ENCODE measurements at regions not wholly inside any gene's neighbourhood (a gene's known extent, or its start where the extent isn't known, plus 50 kb on each side); places are given as distances from the start of the nearest gene placed in this dataset.

DNA sequence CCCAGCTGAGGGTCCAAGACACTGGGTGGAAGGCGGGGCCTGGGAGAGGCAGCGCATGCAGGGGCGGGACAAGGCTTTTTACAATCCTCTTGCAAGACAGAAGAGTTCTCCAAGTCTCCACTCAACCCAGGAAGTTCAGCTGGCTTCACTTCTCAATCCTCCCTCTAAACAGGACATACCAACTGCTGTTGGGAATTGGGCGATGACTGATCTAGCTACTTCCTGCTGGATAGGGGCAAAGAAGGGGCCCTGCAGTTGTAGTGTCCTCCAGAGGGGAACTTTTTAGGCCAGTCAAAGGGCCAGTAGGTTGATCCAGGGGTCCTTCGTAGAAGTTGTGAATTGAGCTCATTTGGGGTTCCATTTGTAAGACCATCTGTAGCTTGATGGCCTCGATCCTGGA lies 94.6 kb upstream of the TERB2 start:
- TF ChIP-seq MXD4 (CRISPR knock-in tag; IDR thresholded peaks at IDR 0.05; ENCODE audit: borderline replicate concordance) (no peak), HMGA2 (CRISPR knock-in tag; IDR thresholded peaks at IDR 0.05) (no peak), ESRRA (CRISPR knock-in tag; IDR thresholded peaks at IDR 0.05; ENCODE audit: borderline replicate concordance) (no peak), FOXK1 (CRISPR knock-in tag; IDR thresholded peaks at IDR 0.05) (no peak), ZNF263 (CRISPR knock-in tag; IDR thresholded peaks at IDR 0.05; ENCODE audit: low read depth) (no peak)
- TF ChIP-seq, protein P1, sequence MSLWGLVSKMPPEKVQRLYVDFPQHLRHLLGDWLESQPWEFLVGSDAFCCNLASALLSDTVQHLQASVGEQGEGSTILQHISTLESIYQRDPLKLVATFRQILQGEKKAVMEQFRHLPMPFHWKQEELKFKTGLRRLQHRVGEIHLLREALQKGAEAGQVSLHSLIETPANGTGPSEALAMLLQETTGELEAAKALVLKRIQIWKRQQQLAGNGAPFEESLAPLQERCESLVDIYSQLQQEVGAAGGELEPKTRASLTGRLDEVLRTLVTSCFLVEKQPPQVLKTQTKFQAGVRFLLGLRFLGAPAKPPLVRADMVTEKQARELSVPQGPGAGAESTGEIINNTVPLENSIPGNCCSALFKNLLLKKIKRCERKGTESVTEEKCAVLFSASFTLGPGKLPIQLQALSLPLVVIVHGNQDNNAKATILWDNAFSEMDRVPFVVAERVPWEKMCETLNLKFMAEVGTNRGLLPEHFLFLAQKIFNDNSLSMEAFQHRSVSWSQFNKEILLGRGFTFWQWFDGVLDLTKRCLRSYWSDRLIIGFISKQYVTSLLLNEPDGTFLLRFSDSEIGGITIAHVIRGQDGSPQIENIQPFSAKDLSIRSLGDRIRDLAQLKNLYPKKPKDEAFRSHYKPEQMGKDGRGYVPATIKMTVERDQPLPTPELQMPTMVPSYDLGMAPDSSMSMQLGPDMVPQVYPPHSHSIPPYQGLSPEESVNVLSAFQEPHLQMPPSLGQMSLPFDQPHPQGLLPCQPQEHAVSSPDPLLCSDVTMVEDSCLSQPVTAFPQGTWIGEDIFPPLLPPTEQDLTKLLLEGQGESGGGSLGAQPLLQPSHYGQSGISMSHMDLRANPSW (CRISPR knock-in tag; conservative IDR thresholded peaks at IDR 0.05; ENCODE audit: low read depth), result no peak
- TF ChIP-seq, protein P2, sequence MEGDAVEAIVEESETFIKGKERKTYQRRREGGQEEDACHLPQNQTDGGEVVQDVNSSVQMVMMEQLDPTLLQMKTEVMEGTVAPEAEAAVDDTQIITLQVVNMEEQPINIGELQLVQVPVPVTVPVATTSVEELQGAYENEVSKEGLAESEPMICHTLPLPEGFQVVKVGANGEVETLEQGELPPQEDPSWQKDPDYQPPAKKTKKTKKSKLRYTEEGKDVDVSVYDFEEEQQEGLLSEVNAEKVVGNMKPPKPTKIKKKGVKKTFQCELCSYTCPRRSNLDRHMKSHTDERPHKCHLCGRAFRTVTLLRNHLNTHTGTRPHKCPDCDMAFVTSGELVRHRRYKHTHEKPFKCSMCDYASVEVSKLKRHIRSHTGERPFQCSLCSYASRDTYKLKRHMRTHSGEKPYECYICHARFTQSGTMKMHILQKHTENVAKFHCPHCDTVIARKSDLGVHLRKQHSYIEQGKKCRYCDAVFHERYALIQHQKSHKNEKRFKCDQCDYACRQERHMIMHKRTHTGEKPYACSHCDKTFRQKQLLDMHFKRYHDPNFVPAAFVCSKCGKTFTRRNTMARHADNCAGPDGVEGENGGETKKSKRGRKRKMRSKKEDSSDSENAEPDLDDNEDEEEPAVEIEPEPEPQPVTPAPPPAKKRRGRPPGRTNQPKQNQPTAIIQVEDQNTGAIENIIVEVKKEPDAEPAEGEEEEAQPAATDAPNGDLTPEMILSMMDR (IDR thresholded peaks at IDR 0.05), result no peak
- TF ChIP-seq, protein P3, sequence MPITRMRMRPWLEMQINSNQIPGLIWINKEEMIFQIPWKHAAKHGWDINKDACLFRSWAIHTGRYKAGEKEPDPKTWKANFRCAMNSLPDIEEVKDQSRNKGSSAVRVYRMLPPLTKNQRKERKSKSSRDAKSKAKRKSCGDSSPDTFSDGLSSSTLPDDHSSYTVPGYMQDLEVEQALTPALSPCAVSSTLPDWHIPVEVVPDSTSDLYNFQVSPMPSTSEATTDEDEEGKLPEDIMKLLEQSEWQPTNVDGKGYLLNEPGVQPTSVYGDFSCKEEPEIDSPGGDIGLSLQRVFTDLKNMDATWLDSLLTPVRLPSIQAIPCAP (CRISPR knock-in tag; IDR thresholded peaks at IDR 0.05), result no peak
- TF ChIP-seq, protein P4, sequence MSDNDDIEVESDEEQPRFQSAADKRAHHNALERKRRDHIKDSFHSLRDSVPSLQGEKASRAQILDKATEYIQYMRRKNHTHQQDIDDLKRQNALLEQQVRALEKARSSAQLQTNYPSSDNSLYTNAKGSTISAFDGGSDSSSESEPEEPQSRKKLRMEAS (CRISPR knock-in tag; IDR thresholded peaks at IDR 0.05), result no peak
- TF ChIP-seq, protein P5, sequence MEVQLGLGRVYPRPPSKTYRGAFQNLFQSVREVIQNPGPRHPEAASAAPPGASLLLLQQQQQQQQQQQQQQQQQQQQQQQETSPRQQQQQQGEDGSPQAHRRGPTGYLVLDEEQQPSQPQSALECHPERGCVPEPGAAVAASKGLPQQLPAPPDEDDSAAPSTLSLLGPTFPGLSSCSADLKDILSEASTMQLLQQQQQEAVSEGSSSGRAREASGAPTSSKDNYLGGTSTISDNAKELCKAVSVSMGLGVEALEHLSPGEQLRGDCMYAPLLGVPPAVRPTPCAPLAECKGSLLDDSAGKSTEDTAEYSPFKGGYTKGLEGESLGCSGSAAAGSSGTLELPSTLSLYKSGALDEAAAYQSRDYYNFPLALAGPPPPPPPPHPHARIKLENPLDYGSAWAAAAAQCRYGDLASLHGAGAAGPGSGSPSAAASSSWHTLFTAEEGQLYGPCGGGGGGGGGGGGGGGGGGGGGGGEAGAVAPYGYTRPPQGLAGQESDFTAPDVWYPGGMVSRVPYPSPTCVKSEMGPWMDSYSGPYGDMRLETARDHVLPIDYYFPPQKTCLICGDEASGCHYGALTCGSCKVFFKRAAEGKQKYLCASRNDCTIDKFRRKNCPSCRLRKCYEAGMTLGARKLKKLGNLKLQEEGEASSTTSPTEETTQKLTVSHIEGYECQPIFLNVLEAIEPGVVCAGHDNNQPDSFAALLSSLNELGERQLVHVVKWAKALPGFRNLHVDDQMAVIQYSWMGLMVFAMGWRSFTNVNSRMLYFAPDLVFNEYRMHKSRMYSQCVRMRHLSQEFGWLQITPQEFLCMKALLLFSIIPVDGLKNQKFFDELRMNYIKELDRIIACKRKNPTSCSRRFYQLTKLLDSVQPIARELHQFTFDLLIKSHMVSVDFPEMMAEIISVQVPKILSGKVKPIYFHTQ (CRISPR knock-in tag; IDR thresholded peaks at IDR 0.05), result no peak

Data from WTC11 (cell line).